ENCODE measurements at regions not wholly inside any gene's neighbourhood (a gene's known extent, or its start where the extent isn't known, plus 50 kb on each side); places are given as distances from the start of the nearest gene placed in this dataset.

DNA sequence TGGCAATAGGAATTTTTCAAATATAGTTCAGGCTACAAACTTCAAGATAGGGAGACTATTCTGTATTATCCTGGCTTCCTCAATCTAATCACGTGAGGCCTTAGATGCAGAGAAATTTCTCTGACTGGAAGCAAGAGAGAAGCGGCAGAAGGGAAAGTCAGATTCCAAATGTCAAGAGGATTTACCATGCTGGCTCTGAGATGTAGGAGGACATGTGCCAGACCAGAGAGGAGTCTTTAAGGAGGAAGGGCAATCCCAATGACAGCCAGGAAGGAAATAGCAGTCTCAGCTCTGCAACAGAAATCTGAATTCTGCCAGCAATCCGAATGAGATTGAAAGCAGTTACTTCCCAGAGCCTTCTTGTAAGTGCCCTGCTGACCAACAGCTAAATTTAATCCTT lies 57.4 kb downstream of the NUTM2E start:
- DNase-seq (ENCODE audit: insufficient read length, low spot score) (no peak), FAIRE-seq (peak; percentile 51)
- TF ChIP-seq POLR2AphosphoS5 (IDR thresholded peaks at IDR 0.05; ENCODE audit: low read depth, low read length) (no peak), POLR2A (IDR thresholded peaks at IDR 0.05; ENCODE audit: low read depth, low read length) (no peak), PAX5 (IDR thresholded peaks at IDR 0.05; ENCODE audit: insufficient read depth, low read length, severe bottlenecking) (no peak), POU2F2 (IDR thresholded peaks at IDR 0.05; ENCODE audit: low read depth, low read length) (no peak), SPI1 (IDR thresholded peaks at IDR 0.05; ENCODE audit: low read depth, low read length) (no peak), TAF1 (IDR thresholded peaks at IDR 0.05; ENCODE audit: low read depth, low read length) (no peak)

DNA sequence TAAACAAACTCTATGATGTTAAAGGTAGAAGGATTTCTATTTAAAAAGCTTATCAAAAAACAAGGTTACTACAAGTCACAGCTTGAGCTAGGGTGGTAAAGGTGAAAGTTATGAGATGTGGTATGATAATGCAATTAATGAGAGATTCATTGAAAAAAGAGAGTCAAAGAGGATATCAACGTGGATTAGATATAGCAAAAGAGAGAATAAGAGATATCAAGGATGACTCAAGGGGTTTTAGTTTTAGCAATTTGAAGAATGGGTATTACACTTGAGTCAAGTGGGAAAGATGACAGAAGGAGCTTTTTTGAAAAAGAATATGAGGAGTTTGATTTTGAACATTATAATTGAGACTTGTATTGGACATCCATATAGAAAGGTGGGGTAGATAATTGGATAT lies 59.8 kb downstream of the NUTM2E start:
- TF ChIP-seq PAX5 (IDR thresholded peaks at IDR 0.05; ENCODE audit: insufficient read depth, low read length, severe bottlenecking): no peak
- TF ChIP-seq POU2F2 (IDR thresholded peaks at IDR 0.05; ENCODE audit: low read depth, low read length): no peak
- no peak for TF ChIP-seq SPI1 (IDR thresholded peaks at IDR 0.05; ENCODE audit: low read depth, low read length)
- TF ChIP-seq POLR2AphosphoS5 (IDR thresholded peaks at IDR 0.05; ENCODE audit: low read depth, low read length): no peak
- TF ChIP-seq TAF1 (IDR thresholded peaks at IDR 0.05; ENCODE audit: low read depth, low read length): no peak
- no peak for TF ChIP-seq POLR2A (IDR thresholded peaks at IDR 0.05; ENCODE audit: low read depth, low read length)
- DNase-seq (ENCODE audit: insufficient read length, low spot score) (no peak), FAIRE-seq (no peak)

All from GM12891 (cell line).